H9 (cell line): ENCODE measurements at regions not wholly inside any gene's neighbourhood (a gene's known extent, or its start where the extent isn't known, plus 50 kb on each side); places are given as distances from the start of the nearest gene placed in this dataset.

ENCODE experiments used
- DNase-seq: peaks from one replicate; pipeline ENCODE4 v3.0.0-alpha.2; 2017
- H2AFZ ChIP-seq: one replicate; pipeline ENCODE4 v1.6.1; 2013; ENCODE audit warnings: mild to moderate bottlenecking, low read length, control low read depth, moderate library complexity
- H2AK5ac ChIP-seq: 2 replicates; pipeline ENCODE4 v1.6.1; 2013; ENCODE audit warnings: low read length, control low read depth, mixed read lengths; ENCODE audit not compliant: insufficient read length
- H2BK120ac ChIP-seq: one replicate; pipeline ENCODE4 v1.6.1; 2013; ENCODE audit warnings: low read depth, mild to moderate bottlenecking, low read length, control low read depth, inconsistent platforms; ENCODE audit not compliant: poor library complexity, severe bottlenecking
- H2BK12ac ChIP-seq: 2 replicates; pipeline ENCODE4 v1.6.1; 2013; ENCODE audit warnings: low read length, control low read depth, mixed read lengths, low read depth; ENCODE audit not compliant: insufficient read length
- H2BK15ac ChIP-seq: 2 replicates; pipeline ENCODE4 v1.6.1; 2013; ENCODE audit warnings: low read depth, low read length, control low read depth
- H2BK20ac ChIP-seq: one replicate; pipeline ENCODE4 v1.6.1; 2013; ENCODE audit warnings: low read depth, mild to moderate bottlenecking, low read length, control low read depth, inconsistent platforms; ENCODE audit not compliant: poor library complexity, severe bottlenecking
- H2BK5ac ChIP-seq: 2 replicates; pipeline ENCODE4 v1.6.1; 2013; ENCODE audit warnings: low read length, control low read depth, mixed read lengths; ENCODE audit not compliant: insufficient read length
- H3K14ac ChIP-seq: 2 replicates; pipeline ENCODE4 v1.6.1; 2013; ENCODE audit warnings: low read length, control low read depth; ENCODE audit not compliant: insufficient read depth
- H3K18ac ChIP-seq: 2 replicates; pipeline ENCODE4 v1.6.1; 2013; ENCODE audit warnings: low read depth, mild to moderate bottlenecking, mixed read lengths, low read length, control low read depth; ENCODE audit not compliant: insufficient read length
- H3K23ac ChIP-seq: 2 replicates; pipeline ENCODE4 v1.6.1; 2013; ENCODE audit warnings: low read length, control low read depth, mixed read lengths, low read depth; ENCODE audit not compliant: insufficient read length
- H3K23me2 ChIP-seq: 2 replicates; pipeline ENCODE4 v1.6.1; 2013; ENCODE audit warnings: low read depth, mild to moderate bottlenecking, mixed read lengths, low read length, control low read depth; ENCODE audit not compliant: insufficient read length, poor library complexity, severe bottlenecking
- H3K27ac ChIP-seq: 2 replicates; pipeline ENCODE4 v1.5.1; 2013; ENCODE audit warnings: low read length, control low read depth, mixed read lengths, low read depth; ENCODE audit not compliant: insufficient read length
- H3K27me3 ChIP-seq: 2 replicates; pipeline ENCODE4 v1.6.1; 2013; ENCODE audit warnings: low read length, control low read depth, inconsistent platforms; ENCODE audit not compliant: insufficient read depth
- H3K4ac ChIP-seq: 2 replicates; pipeline ENCODE4 v1.6.1; 2013; ENCODE audit warnings: low read depth, mild to moderate bottlenecking, control low read depth, inconsistent platforms, low read length, moderate library complexity
- H3K4me1 ChIP-seq: 2 replicates; pipeline ENCODE4 v1.6.1; 2013; ENCODE audit warnings: low read length, control low read depth, inconsistent platforms; ENCODE audit not compliant: insufficient read depth
- H3K4me2 ChIP-seq: 2 replicates; pipeline ENCODE4 v1.6.1; 2013; ENCODE audit warnings: low read length, control low read depth, mixed read lengths; ENCODE audit not compliant: insufficient read length, insufficient read depth
- H3K56ac ChIP-seq: 2 replicates; pipeline ENCODE4 v1.6.1; 2013; ENCODE audit warnings: low read depth, mild to moderate bottlenecking, mixed read lengths, low read length, control low read depth; ENCODE audit not compliant: insufficient read length
- H3K79me1 ChIP-seq: 2 replicates; pipeline ENCODE4 v1.6.1; 2013; ENCODE audit warnings: low read depth, mild to moderate bottlenecking, moderate library complexity, low read length, control low read depth, inconsistent platforms; ENCODE audit not compliant: insufficient read depth, poor library complexity, severe bottlenecking
- H3K79me2 ChIP-seq: 2 replicates; pipeline ENCODE4 v1.6.1; 2013; ENCODE audit warnings: low read length, control low read depth, inconsistent platforms; ENCODE audit not compliant: insufficient read depth
- H3K9ac ChIP-seq: 2 replicates; pipeline ENCODE4 v1.6.1; 2013; ENCODE audit warnings: low read length, control low read depth, mixed read lengths; ENCODE audit not compliant: insufficient read length; ENCODE audit errors: extremely low read depth
- H3K9me3 ChIP-seq: one replicate; pipeline ENCODE4 v1.6.1; 2013; ENCODE audit warnings: low read depth, low read length, inconsistent platforms; ENCODE audit not compliant: control insufficient read depth
- H3T11ph ChIP-seq: one replicate; pipeline ENCODE4 v1.6.1; 2013; ENCODE audit warnings: mild to moderate bottlenecking, low read length, control low read depth, inconsistent platforms
- H4K20me1 ChIP-seq: one replicate; pipeline ENCODE4 v1.6.1; 2013; ENCODE audit not compliant: control insufficient read depth, insufficient read length, insufficient read depth
- H4K5ac ChIP-seq: 2 replicates; pipeline ENCODE4 v1.6.1; 2013; ENCODE audit warnings: low read depth, mild to moderate bottlenecking, mixed read lengths, low read length, control low read depth; ENCODE audit not compliant: insufficient read length
- H4K8ac ChIP-seq: replicated peaks from 2 replicates; pipeline ENCODE4 v1.6.1; 2013; ENCODE audit warnings: low read length, control low read depth, mixed read lengths, low read depth; ENCODE audit not compliant: insufficient read length
- H4K91ac ChIP-seq: 2 replicates; pipeline ENCODE4 v1.6.1; 2013; ENCODE audit warnings: low read depth, mild to moderate bottlenecking, moderate library complexity, mixed read lengths, low read length, control low read depth; ENCODE audit not compliant: insufficient read length
- H3K27ac Mint-ChIP-seq, 3 experiments: 2 replicates in 2 of 3; 3 replicates in 1 of 3; pipeline ENCODE4 v1.8.0; 2020 to 2021; ENCODE audit warnings: mixed read lengths in 3 of 3, mild to moderate bottlenecking in 1 of 3, moderate library complexity in 1 of 3
- H3K27me3 Mint-ChIP-seq: 2 replicates; pipeline ENCODE4 v1.8.0; 2021; ENCODE audit warnings: low read depth, mild to moderate bottlenecking, moderate library complexity, mixed read lengths
- H3K36me3 Mint-ChIP-seq, 3 experiments: 2 replicates in 2 of 3; 3 replicates in 1 of 3; pipeline ENCODE4 v1.8.0; 2020 to 2021; ENCODE audit warnings: low read depth in 3 of 3, mixed read lengths in 3 of 3; ENCODE audit not compliant: insufficient read depth in 1 of 3
- H3K4me1 Mint-ChIP-seq, 2 experiments: 2 replicates each; pipeline ENCODE4 v1.8.0; 2020; ENCODE audit warnings: mixed read lengths in 2 of 2
- H3K4me3 Mint-ChIP-seq, 2 experiments: 2 replicates in 1 of 2; 3 replicates in 1 of 2; pipeline ENCODE4 v1.8.0; 2020 to 2021; ENCODE audit warnings: mild to moderate bottlenecking in 2 of 2, mixed read lengths in 2 of 2, moderate library complexity in 1 of 2
- H3K9me3 Mint-ChIP-seq, 2 experiments: 2 replicates in 1 of 2; 3 replicates in 1 of 2; pipeline ENCODE4 v1.8.0; 2020; ENCODE audit warnings: mild to moderate bottlenecking in 2 of 2, mixed read lengths in 2 of 2, moderate library complexity in 1 of 2
- CTCF ChIP-seq: fragments of 200-600 bp; sonication (generic); conservative IDR thresholded peaks from 3 replicates; pipeline ENCODE4 v1.8.0; 2021; ENCODE audit warnings: antibody characterized with exemption, mild to moderate bottlenecking
- WGBS: extraction: QIAGEN DNeasy Blood & Tissue Kit; methylation state at CpG from one replicate; pipeline ENCODE4 v1.1.7; 2013; ENCODE audit warnings: missing lambda C conversion rate, low lambda C conversion rate, mixed read lengths; ENCODE audit not compliant: insufficient read length; ENCODE audit errors: extremely low coverage; 5-methylcytosine and 5-hydroxymethylcytosine counted together

GRCh38 chr4:45663003-45663402 lies 460.9 kb downstream of the GABRG1 start:
- WGBS, result no CpG with 5 or more reads among the region's 1 CpG
- no peak overlapping the region for H3K27ac Mint-ChIP-seq
- H3K27me3 Mint-ChIP-seq, result no peaks in the 10 kb centered on the region
- H3K4me1 Mint-ChIP-seq, result peaks cover 0 to 1% of the 10 kb centered on the region in 2 experiments; a peak in 1 of 4 replicates
- H3K4me2 ChIP-seq, result no peak overlapping the region
- H3K79me2 ChIP-seq, result no peaks in the 10 kb centered on the region
- H3K36me3 Mint-ChIP-seq, result no peaks in the 10 kb centered on the region
- H3K27ac ChIP-seq, result no peak overlapping the region
- H3K18ac ChIP-seq, result no peak overlapping the region
- H4K20me1 ChIP-seq, result no peaks in the 10 kb centered on the region
- H4K5ac ChIP-seq, result no peak overlapping the region
- H3K4ac ChIP-seq, result no peak overlapping the region
- H3K27me3 ChIP-seq, result no peaks in the 10 kb centered on the region
- H3K9me3 Mint-ChIP-seq, result no peaks in the 10 kb centered on the region
- no peak overlapping the region for H3K14ac ChIP-seq
- no peaks in the 10 kb centered on the region for H3K4me1 ChIP-seq
- H4K8ac ChIP-seq, result no peak overlapping the region
- H4K91ac ChIP-seq, result no peak overlapping the region
- no peak overlapping the region for H2BK12ac ChIP-seq
- H3T11ph ChIP-seq, result no peak overlapping the region
- no peaks in the 10 kb centered on the region for H3K23me2 ChIP-seq
- H2AK5ac ChIP-seq, result no peak overlapping the region
- no peak overlapping the region for H2BK120ac ChIP-seq
- no peak overlapping the region for H2BK15ac ChIP-seq
- H3K4me3 Mint-ChIP-seq, result no peak overlapping the region
- no peak overlapping the region for H3K23ac ChIP-seq
- no peak overlapping the region for H2BK20ac ChIP-seq
- H3K9me3 ChIP-seq, result no peaks in the 10 kb centered on the region
- H3K9ac ChIP-seq, result no peak overlapping the region
- TF ChIP-seq CTCF, result no peak
- no peak overlapping the region for H2AFZ ChIP-seq
- no peaks in the 10 kb centered on the region for H3K79me1 ChIP-seq
- H2BK5ac ChIP-seq, result no peak overlapping the region
- H3K56ac ChIP-seq, result no peak overlapping the region
- DNase-seq, result no peak
